ENCODE measurements at regions not wholly inside any gene's neighbourhood (a gene's known extent, or its start where the extent isn't known, plus 50 kb on each side); places are given as distances from the start of the nearest gene placed in this dataset.
A peak's percentile ranks its signal among the peaks of the same experiment; 100 is the strongest.

- DNase-seq (ENCODE audit: low spot score): no peak
These were observed 65.7 kb downstream of the UNC5CL start for GRCh38 chr6:40973304-40973703.

GRCh38 chr6:40972814-40973213 lies 66.2 kb downstream of the UNC5CL start:
- DNase-seq (ENCODE audit: low spot score): no peak

GRCh38 chr6:40972190-40972589 lies 66.8 kb downstream of the UNC5CL start:
- DNase-seq (ENCODE audit: low spot score): no peak

- DNase-seq (ENCODE audit: low spot score): no peak
These were observed 70.3 kb downstream of the UNC5CL start for GRCh38 chr6:40968620-40969164.

GRCh38 chr6:40966860-40967259 lies 72.2 kb downstream of the UNC5CL start:
- no peak for DNase-seq (ENCODE audit: low spot score)

- peak; percentile 36 for DNase-seq (ENCODE audit: low spot score)
These were observed 74.0 kb downstream of the UNC5CL start for GRCh38 chr6:40965046-40965445.

GRCh38 chr6:40963019-40963418 lies 76.0 kb downstream of the UNC5CL start:
- no peak for DNase-seq (ENCODE audit: low spot score)

GRCh38 chr6:40962241-40962640 lies 76.8 kb downstream of the UNC5CL start:
- peak; percentile 99 for DNase-seq (ENCODE audit: low spot score)

GRCh38 chr6:40961831-40962230 lies 77.2 kb downstream of the UNC5CL start:
- DNase-seq (ENCODE audit: low spot score): no peak

- DNase-seq (ENCODE audit: low spot score): peak; percentile 62
These were observed 78.1 kb downstream of the UNC5CL start for GRCh38 chr6:40960742-40961430.

- DNase-seq (ENCODE audit: low spot score): no peak
These were observed 79.2 kb downstream of the UNC5CL start for GRCh38 chr6:40959781-40960327.

GRCh38 chr6:40958738-40959137 lies 80.3 kb downstream of the UNC5CL start:
- DNase-seq (ENCODE audit: low spot score): no peak

GRCh38 chr6:40957616-40958492 lies 81.2 kb downstream of the UNC5CL start:
- peak; percentile 90 for DNase-seq (ENCODE audit: low spot score)

GRCh38 chr6:40956936-40957335 lies 82.1 kb downstream of the UNC5CL start:
- DNase-seq (ENCODE audit: low spot score): peak; percentile 18

- no peak for DNase-seq (ENCODE audit: low spot score)
These were observed 83.9 kb downstream of the UNC5CL start for GRCh38 chr6:40955178-40955545.

- DNase-seq (ENCODE audit: low spot score): no peak
These were observed 84.4 kb downstream of the UNC5CL start for GRCh38 chr6:40954446-40955177.

- no peak for DNase-seq (ENCODE audit: low spot score)
These were observed 85.5 kb downstream of the UNC5CL start for GRCh38 chr6:40953486-40953885.

- peak; percentile 85 for DNase-seq (ENCODE audit: low spot score)
These were observed 87.9 kb downstream of the UNC5CL start for GRCh38 chr6:40950986-40951698.

- DNase-seq (ENCODE audit: low spot score): peak; percentile 28
These were observed 90.5 kb downstream of the UNC5CL start for GRCh38 chr6:40948570-40948969.

- peak; percentile 68 for DNase-seq (ENCODE audit: low spot score)
These were observed 91.0 kb downstream of the UNC5CL start for GRCh38 chr6:40947876-40948526.
